ENCODE measurements at regions not wholly inside any gene's neighbourhood (a gene's known extent, or its start where the extent isn't known, plus 50 kb on each side); places are given as distances from the start of the nearest gene placed in this dataset.
A peak's percentile ranks its signal among the peaks of the same experiment; 100 is the strongest.

DNA sequence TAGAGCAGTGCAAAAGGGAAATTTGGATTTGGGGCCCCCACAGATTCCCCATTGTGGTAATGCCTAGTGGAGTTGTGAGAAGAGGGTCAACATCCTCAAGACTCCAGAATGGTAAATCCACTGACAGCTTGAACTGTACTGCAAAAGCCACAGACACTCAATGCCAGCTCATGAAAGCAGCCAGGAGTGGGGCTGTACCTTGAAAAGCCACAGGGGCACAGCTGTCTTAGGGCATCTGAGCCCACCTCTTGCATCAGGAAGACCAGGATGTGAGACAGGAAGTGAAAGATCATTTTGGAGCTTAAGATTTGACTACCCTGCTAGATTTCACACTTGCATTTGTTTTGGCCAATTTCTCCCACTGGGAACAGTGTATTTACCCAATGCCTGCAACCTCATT, 1548.9 kb upstream of the PCDH20 start:
- no peak for DNase-seq (ENCODE audit: low spot score)

DNA sequence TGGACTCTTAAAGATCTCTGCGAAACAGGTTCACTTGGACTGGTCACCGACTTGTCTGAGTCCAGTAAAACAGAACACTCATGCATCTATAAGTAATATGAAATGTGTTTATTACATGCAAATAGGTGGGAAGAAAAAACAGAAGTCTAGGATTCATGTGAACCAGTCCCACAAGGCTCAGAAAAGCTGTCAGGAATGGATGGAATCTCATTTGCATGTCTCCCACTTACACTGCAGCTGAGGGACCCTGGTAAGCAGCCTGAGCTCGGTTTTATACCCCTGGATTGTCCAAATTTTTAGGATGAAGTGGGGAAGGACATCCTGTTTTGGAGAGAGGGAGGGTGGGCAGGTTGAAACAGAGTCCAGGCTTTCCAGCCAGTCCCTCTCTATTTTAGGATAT, 1545.1 kb upstream of the PCDH20 start:
- no peak for DNase-seq (ENCODE audit: low spot score)

DNA sequence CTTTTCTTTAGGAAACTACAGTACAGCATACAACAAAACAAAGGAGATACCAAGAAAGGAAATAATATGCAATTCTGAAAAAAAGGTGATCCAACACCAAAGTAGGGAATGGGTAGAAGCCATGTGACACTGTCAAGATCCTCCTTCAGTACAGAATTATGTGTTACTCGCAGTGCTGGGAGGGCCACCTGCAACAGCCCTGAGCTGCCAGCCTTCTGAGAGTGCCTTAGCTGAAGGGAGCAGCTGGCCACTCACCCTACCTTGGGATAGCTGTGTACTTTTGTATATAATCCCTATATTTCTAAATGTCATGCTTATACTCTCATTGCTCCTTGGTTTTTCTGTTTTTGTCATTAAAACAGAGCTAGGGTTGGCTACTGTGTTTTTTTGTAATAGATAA, 1518.2 kb upstream of the PCDH20 start:
- DNase-seq (ENCODE audit: low spot score) = no peak

DNA sequence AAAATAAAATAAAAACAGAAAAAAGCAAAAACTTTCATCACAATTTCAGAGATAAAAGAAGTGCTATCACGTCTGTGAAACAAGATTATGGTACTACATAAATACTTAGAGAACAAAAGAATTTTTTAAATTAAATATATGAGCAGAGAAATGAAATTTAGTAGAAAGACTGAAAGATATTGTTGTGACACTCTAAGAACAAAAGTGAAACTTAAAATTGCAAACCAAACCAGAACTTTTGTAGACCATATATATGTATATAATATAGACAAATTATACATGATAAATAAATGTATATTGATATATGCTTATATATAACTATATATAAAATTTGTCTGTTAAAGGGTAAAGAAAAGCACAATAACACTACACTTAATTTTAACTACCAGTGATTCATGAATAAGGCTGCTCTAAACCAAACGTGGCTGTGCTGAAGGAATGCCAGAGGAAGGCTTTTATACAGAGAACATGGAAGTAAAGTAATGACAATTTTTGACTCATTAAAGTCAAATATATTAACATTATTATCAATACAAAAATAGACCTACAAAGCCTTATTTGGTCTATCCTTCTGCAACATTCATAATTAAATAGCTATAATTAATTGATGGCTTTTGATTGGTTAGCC, 1516.7 kb upstream of the PCDH20 start:
- no peak for DNase-seq (ENCODE audit: low spot score)

DNA sequence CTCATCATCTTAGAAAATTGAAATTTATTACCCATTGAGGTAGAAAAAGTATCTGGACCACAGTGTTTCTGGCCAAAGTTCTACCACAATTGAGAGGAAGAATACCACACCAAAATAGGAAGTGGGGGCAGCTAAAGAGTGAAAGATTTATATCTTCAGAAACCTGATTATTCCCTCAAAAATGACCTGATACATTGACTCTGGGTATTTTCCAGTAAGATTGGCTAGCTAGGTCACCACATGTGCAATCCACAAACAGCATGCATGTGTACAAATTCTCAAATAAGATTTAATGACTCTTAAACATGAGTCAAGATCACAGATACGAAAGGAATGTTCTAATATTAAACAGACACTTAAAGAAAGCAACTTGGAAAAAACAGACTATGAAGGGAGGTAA, 1516.2 kb upstream of the PCDH20 start:
- no peak for DNase-seq (ENCODE audit: low spot score)

DNA sequence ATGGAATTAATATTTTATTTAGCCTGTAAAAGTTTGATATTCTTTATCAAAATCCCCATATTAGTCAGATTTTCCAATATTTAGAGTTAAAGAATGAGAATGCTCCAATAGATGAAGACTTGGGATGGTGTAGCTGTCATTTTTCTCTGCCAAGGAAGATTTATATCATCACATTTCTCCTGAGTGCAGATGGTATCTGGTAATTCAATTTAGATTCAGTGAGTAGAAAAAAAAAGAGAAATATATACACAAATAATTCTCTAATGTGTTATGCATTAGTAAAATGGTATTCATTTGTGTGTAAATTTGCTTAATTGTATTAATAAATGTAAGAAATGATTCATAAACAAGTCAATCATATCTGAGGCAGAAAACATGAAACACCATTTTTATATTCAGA, 1508.7 kb upstream of the PCDH20 start:
- DNase-seq (ENCODE audit: low spot score) = no peak

DNA sequence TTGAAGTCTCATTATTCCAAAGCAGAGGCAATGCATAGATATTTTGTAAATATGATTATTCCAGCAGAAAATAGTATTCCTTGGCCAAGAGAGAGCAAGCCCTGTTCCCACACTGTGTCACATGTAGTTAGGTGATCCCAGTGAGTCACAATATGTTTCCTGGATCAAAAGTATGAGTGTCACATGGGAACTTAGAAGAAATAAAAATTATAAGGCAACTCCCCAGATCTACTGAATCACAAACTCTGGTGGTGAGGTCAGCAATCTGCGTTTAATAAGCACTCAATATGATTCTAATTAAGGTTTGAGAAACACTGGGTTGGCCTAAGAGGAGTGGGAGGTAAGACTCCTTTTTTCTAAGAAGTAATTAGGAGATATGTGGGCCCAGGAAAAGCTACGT, 1504.5 kb upstream of the PCDH20 start:
- DNase-seq (ENCODE audit: low spot score) = no peak

DNA sequence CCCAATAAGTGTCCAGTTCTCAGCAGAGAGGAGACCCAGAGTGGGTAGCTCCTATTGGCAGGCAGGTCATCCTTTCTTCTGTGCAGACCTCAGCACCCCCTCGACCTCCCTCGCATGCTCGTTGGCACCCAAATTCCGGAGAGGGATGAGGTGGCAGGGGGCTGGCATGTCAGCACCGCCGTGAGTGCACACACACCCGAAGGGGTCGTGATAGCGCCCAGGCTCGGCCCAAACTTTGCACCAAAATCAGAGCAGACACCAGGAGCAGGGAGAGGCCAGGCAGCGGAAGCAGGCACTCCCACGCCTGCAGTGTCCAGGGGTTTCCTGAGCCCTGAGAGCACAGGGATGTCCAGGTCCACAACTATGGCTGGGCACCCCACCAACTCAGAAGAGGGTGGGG, 1503.8 kb upstream of the PCDH20 start:
- no peak for DNase-seq (ENCODE audit: low spot score)

DNA sequence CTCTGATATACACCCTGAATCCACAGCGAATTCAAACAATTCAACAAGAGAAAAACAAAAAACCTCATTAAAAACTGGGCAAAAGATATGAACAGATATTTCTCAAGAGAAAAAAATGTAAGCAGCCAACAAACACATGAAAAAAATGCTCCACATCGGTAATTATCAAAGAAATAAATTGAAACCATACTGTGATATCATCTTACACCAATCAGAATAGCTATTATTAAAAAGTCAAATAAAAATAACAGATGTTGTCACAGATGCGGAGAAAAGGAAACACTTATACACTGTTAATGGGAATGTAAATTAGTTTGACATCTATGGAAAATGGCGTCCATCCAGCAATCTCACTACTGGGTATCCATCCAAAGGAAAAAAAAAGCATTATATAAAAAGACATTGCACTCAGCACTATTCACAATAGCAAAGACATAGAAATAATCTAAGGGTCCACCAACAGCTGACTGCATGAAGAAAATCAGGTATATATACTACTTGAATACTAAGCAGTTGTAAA, 1495.0 kb upstream of the PCDH20 start:
- DNase-seq (ENCODE audit: low spot score) = no peak

DNA sequence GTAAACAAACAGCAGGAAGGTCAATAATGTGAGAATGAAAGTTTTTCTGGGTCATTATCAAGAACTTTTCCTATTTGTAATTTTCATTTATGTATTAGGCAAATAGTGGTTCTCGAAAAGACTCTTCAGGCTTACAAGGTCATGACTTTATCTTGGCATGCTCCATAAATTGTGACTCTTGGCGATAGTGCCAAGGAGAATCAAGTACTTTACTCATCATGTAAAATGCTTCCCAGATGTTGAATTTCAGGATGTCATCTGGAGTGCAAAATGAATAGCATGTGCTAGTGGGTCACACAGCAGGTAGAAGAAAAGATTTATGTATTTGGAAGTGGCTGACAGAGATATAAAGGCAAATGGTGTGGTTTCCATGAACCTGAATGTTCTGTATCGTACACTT, 1492.7 kb upstream of the PCDH20 start:
- no peak for DNase-seq (ENCODE audit: low spot score)

DNA sequence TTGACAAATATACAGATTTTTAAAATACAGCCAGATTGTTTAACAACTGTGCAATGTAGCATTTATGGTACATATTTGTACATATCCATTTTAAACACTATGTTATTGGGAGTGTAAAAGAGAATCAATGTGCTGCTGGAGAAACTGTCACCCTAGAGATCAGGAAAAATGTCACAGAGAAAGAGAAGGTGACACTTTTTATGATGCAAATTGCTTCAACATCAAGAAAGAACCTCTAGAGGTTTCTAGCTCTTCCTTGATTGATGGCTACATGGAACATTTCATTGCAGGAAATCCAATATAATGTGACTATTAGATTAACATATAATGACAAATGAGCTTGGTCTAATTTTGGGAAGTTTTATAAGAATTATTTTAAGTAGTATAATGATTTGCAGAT, 1491.2 kb upstream of the PCDH20 start:
- no peak for DNase-seq (ENCODE audit: low spot score)

DNA sequence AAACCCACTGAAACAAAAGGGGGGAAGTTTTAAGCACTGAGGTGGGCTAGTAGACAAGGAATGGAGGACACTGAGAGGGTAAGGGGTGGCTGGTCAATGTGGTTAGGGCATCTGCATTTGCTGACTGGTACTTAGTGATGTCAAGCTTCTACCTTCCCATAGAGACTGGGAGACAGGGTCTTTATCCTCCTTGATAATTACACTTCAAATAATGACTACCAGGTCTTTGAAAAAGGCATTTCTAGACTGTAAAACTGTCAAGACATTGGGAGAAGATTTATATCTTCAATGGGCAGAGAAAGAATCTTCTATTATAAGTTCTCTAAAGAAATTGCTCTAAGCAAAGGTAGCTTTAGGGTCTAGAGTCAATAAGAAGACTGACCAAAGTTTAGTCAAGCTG, 1490.8 kb upstream of the PCDH20 start:
- no peak for DNase-seq (ENCODE audit: low spot score)

DNA sequence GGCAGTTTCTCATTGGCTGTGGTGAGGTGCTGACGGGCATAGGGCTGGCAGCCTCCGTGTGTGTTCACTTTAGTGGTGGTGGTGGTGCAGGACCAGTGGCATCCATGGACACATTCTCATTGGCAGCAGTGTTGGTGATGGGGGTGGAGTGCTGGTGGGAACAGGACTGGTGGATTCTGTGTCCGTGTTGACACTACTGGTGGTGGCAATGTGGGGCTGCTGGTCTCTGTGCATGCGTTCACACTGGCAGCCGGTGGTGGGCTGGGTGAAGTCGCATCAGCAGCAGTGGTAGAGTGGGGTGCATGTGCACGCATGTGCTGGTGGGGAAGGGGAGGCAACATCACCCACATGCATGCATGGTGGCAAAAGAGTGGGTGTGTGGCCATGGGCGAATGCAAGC, 1471.4 kb upstream of the PCDH20 start:
- no peak for DNase-seq (ENCODE audit: low spot score)

DNA sequence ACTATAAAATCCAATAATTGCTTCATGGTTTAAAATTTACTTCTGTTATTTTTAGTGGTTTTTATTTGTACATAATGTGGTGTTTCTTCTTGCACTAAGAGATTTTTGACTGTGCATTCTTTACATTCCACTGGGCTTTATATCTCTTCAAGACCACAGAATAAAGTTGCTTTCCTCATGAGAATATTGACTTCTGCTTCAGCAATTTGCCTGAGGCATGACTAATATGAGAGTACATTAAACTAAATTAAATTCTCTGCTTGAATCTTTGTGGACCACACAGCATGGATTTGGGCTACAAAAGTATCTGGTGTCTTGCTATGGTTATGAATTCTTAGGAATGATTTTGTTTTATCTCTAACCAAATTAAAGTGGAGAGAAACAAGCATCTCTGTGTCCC, 1463.4 kb upstream of the PCDH20 start:
- peak; percentile 40 for DNase-seq (ENCODE audit: low spot score)

DNA sequence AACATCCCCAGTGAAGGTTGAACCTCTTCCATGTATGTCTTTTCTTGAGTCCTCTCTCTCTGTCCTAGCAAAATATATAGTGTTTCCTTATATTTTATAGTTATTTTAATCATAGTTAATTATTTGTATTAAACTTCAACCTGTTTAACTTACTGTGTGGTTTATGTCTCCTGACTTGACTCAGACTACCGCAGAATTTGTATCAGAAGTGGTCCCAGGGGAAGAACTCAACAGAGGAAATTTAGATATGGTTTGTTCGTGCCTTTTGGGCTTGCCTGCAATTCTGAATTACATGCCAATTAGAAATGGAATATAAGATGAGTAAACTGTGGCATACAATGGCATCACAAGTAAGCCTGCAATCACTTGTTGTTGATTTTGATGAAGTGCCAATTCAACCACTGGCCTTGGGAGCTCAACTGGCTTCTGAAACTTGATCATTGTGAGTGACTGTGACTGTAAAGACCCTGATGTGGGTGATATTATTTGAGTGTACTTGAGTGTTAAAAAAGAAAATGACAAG, 1459.5 kb upstream of the PCDH20 start:
- DNase-seq (ENCODE audit: low spot score) = no peak

DNA sequence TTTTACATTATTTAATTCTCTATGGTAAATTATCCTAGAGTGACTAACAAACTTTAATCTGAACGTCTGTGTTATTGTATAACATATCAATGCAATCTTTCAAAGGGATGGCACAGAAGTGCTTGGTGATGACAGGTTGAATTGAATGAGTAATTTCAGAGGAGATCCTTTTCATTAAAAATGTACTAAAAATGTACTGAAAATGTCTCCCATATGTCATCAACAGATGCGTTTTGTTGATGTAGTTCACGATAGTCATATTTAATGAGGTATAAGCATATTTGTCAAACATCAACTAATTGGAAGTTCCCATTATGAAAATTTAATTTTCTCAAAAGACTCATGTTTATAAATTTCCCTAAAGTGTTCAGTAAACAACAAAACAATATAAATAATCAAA, 1434.7 kb upstream of the PCDH20 start:
- DNase-seq (ENCODE audit: low spot score) = no peak

DNA sequence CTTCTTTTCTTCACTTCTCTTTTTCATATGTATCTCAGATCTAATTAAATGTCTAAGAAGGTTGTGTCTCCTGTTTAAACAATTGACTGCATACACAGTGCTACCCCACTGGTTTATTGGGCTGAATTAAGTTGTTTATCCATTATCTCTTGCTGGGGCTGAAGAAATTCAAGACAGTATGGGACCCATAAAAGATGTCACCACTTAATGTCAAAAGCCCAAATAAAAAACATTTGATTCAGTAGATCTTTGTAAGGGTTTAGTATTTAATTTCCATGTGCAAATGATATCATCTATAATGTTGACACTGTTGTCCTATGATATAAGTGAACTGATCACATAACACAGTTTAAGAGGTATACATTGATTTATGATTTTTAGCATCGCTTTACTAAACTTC, 1431.9 kb upstream of the PCDH20 start:
- no peak for DNase-seq (ENCODE audit: low spot score)

DNA sequence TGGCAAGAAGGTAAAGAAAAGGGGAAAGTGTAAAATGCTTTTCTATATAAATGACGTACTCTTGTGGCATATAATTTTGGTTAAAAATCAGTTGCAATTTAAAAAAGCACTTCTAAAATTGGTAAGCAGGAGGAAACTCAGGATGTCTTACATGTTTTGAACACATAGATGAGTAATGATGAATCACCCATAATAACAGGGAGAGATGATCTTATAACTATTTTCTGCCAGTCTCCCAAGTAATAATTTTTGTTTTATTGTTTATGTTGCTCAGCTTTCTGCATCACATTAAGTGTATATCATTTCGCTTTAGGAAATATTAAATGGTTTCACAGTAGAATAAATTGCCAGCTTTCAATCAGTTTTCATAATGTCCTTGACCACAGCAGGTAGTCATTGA, 1430.7 kb upstream of the PCDH20 start:
- DNase-seq (ENCODE audit: low spot score) = no peak

DNA sequence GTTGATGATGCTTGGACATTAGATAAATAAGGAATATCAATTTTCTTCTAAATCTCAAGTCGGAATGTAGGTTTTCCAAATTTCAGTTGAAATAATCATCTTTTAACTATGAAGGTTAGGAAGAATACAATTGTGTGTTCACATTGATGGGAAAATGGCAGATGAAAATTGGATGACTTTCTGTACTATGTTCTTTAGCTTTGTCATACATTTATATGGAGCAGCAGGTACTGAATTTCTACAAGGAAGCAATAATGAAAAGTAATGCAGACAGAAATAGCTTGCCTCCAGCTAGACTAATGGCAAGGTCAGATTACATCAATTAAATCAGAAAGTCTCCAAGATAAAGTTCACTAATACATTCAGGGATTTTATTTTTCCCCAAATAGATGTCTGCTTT, 1423.7 kb upstream of the PCDH20 start:
- DNase-seq (ENCODE audit: low spot score) = no peak

DNA sequence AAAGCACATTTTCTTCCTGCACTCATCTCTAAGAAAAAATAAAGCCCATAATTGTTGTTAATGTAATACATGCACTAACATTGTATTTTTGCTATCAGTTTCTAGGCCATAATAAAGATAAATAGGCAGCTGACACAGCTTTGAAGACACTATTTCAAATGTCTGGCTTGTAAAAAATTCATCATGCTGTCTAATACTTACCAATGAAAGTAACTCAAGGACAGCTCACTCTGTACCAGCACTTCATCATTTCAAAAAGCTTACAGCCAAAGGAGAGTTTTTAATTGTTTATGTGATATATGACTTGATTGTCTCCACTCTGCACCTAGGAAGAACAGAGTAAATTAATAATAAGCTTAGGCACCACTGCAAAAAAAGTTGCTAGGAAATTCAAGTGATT, 1423.3 kb upstream of the PCDH20 start:
- no peak for DNase-seq (ENCODE audit: low spot score)

DNA sequence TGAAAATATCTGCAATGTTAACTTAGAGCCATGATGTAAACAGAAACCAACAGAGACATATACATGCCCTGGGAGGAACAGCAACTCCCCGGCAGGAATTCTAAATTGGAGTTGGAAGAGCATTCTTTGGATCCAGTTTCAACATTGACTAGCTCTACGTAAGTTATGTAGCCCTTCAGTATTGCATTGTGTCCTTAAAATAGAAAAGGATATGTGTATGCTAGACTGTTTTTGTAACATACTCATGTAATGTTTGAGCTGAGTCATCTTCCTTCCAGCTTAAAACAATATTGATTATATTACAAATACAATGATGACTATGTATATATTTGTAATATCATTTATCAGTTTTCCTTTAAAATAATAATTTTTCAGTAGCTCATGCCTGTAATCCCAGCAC, 1422.2 kb upstream of the PCDH20 start:
- DNase-seq (ENCODE audit: low spot score) = no peak

DNA sequence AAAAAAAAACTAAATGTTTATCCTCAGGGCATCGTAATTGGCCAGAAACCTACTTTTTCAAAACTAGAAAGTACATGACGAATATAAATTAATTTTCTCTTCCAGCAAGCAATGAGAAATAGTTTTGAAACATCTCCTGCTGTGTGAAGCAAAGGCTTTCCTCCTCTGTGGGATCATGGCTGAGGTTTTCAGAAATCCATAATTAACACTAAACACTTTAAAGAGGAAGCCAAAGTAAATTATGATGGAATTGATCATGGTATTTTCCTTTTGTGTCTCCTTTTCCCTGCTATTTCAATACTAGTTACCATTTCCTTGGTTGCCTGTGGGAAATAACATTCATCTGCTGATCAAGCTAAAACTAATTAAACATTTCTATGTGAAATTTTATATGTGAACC, 1413.8 kb upstream of the PCDH20 start:
- no peak for DNase-seq (ENCODE audit: low spot score)

DNA sequence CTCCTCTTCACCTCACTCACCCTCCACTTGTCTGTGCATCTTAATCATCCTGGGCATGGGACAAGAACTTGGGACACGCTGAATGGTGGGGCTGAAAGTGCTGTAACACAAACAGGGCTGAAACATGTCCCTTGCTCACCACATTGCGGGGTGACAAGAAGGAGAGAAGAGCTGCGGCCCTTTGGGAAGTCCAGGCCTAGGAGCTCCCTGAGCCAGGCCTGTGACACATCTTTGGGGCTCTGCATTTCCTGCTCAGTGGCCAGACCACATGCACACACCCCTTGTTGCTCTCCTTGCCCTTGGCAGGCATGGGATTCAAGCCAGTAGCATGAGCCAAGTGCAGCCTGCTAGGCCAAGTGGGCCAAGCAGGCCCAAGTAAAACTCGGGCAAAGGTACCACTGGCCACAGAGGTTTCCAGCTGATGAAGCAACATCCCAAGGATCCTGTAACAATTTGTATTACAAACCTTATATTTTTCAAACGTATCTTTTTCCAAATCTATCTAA, 1384.3 kb upstream of the PCDH20 start:
- no peak for DNase-seq (ENCODE audit: low spot score)

DNA sequence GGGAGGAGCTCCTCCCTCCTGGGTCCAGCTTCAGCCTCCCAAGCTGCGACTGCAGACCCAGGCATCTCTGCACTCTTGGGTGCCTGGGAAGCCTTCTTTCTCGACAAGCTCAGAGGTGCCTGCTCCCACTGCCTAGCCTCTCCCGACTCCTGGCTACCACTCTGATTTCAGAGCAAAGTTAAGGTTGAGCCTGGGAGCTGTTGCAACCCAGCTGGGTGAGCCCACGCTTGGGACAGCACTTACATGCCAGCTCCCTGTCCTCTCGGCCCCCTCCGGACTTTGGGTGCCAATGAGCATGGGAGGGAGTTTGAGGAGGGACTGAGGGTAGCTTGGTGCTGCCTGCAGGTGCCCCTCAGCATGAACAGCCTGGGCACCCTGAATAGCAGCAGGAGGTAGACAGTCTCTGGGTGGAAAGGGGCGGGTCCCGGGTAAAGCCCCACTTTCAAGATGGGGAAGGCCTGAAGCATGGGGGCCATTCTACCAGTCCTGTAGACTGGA, 1383.4 kb upstream of the PCDH20 start:
- DNase-seq (ENCODE audit: low spot score) = no peak

All from COLO829 (cell line).